RPMI8226 (cell line): ENCODE measurements at regions not wholly inside any gene's neighbourhood (a gene's known extent, or its start where the extent isn't known, plus 50 kb on each side); places are given as distances from the start of the nearest gene placed in this dataset.
"Not testable (repeated sequence)": the region's sequence is repeated elsewhere in the genome, so short reads cannot be mapped to it uniquely, and the experiment has no call there.

Source experiments
- DNase-seq: peaks from one replicate; pipeline ENCODE4 v3.0.0-alpha.2; 2015

DNA sequence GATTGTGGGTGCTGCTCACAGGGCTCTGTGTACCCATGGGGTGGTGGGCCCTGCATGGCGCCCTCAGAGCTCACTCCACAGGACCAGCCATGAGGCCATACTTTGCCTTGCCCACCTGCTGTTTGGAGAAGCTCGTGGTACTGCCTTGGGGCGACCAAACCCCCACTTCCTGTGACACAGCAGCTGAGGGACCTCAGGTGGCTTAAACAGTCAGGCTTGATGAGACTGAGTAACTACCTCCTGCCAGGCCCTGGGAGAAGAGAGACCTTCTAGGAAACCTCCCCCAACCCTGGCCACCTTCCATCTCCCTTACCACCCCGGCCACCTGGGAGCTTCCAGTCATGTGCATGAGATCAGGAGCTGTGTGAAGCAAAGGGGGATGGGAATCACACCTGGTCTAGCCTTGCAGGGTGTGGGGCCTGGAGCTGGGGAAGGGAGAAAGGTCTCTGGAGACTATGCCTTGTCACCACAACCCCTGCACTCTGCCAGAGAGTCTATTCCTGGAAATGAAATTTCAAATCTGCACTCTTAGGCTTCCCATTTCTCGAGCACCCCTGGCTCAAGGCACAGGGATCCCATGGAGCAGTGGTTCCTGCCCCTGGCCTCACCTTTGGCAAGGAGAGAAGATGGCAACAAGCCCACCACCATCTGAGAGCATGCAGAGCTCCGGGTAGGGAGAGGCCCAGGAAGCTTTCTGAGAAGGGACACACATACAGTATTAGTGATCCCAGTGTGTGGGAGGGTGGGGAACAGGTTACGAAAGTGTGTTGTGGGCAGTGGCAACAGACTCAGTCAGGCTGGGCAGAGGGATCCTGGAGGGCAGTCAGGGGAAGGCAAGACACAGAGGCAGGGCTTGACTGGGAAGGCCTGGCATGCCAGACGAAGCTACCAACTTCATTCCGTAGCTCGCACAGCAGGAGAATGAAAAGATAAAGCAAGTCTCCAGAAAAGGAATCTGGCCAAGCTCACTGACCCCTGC is 125.0 kb downstream of the URI1 start:
- peak; percentile 81 for DNase-seq

DNA sequence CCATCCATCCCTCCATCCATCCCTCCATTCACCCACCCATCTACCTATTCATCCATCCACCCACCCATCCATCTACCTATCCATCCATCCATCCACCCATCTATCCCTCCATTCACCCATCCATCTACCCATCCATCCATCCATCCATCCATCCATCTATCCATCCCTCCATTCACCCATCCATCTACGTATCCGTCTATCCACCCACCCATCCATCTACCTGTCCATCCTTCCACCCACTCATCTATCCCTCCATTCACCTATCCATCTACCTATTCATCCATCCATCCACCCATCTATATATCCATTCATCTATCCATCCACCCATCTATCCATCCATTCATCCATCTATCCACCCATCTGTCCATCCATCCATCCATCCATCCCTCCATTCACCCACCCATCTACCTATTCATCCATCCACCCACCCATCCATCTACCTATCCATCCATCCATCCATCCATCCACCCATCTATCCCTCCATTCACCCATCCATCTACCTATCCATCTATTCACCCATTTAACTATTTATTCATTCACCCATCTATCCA is 126.0 kb downstream of the URI1 start:
- not testable (repeated sequence) for DNase-seq

DNA sequence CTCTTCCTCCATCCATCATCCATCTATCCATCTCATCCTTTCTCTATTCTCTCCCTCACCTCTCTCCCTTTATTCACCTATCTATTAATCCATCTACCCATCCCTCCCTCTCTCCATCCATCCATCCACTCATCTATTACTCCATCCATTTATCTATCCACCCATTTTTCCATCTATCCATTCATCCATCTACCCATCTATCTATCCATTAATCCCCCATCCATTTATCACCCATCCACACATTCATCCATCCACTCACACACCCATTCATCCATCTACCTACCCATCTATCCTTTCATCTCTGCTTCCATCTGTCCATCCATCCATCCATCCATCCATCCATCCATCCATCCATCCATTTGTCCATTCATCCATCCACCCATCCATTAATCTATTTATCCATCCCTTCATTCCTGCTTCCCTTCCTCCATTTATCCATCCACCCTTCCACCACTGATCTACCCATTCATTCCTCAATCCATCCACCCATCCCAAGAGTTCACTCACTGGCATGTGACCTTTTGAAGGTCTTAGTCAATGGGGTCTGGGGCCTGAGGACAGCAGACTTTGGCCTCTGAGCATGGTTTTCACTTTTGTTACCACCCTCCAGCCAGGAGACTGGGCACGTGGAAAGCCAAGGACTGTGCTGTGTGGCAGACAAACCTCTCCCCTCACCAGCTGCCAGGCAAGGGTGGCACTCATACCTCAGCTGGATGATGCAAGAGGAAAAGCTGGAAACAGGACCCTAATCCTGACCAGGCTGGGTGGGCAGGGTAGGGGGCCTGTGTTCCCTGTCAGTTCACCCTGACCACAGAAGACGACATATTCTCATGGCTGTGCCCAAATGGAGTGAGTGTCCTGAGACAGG is 126.7 kb downstream of the URI1 start:
- no peak for DNase-seq

DNA sequence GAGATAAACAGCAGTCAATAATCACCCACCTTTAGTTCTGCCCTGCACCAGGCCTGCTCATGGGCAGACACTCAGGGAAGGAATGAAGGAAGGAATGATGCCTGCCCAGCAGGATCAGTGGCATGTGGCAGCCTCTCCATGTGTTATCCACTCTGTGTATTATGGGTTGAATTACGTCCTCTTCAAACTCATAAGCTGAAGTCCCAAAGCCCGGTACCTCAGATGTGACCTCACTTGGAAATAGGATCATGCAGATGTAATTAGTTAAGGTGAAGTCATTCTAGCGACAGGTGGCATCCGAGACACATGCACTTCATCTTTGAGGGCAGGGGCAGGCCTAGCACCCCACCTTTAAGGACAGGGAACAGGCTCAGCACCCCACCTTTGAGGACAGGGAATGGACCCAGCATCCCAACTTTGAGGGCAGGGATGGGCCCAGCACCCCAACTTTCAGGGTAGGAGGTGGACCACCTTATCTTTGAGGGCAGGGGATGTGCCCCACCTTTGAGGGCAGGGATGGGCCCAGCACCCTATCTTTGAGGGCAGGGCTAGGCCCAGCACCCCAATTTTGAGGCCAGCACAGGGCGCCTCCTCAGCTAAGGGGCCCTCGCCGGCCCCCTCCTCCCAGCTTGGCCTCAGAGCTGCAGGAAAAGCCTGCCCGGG is 127.6 kb downstream of the URI1 start:
- no peak for DNase-seq

DNA sequence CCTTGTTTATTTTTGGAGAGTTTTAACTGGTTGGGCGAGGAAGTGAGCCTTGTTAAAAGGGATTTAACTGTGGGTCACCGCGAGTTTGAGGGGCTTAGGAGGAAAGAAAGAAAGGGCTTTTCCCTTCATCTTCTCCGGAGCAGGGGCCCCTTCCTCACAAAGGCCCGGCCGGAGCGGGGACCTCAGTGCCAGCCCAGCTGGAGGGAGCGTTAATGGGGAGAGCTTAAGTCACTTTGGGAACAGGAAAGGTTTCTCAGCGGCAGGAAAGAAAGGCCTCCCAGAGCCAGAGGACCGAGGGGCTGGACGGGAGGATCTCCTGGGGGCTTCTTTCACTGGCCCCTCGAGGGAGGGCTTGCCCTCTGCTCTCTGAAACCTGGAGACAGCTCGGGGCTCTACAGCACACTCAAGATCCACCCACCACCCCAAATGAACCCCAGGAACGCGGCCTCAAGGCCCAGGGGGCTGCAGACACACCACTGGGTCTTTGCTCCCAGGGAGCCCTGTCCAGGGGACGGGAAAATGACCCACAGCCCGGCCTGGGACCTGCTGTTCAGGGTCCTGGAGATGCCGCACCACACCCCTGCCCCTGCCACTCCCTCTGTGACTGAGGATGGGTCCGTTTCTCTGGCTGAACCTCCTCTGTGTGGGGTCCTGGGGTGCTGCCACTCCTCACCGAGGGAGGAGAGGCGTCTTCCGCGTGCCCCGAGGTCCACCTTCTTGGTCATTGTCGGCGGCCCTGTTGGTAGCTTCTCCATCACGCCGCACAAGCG is 128.3 kb downstream of the URI1 start:
- no peak for DNase-seq

DNA sequence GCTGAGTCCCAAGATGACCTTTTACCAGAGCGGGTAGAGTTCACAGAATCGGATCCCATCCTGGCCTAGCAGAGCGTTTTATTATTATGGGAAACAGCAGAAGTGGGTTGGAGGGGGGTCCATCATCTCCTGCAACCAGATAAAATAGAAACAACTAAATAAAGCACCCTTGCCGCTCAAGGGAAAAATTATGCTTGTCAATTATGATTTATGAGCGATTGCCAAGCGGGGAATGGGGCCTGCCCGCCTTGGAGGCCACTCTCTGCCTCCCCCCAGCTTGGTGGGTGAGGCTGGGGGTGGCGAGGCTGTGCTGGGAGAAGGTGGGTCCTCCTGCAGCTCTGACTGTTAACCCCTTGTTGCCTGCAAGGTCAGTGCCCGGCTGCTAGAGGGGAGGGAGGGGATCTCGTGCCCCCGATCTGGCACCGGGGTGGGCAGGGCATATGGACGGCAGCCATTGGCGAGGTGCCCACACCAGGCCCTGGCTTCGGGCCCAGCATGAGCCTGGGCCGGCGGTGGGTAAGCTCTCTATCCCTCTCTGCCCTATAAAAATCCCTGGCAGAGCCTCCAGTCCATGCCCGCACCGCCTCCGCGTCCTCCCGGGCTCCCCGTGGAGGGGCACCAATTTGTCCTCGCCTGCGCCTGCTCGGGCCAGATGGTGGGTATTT is 129.1 kb downstream of the URI1 start:
- no peak for DNase-seq

DNA sequence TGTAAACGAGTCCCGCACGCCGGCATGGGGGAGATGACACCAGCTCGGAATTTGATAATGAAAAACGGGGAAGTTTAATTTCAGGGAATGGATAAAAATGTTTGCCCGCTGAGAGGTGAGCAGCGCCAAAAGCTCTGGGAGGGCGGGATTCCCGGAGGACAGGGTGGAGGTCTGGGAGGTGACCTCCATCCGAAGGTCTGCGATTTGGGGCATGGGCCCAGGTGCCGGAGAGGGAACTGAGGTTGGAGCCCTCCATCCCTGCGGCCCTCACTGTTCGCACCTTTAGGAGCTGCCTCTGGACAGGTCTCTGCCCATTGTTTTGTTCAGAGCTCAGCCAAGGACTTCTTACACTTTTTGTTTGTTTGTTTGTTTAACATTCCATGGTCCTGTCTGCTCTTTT is 129.8 kb downstream of the URI1 start:
- DNase-seq, result no peak

DNA sequence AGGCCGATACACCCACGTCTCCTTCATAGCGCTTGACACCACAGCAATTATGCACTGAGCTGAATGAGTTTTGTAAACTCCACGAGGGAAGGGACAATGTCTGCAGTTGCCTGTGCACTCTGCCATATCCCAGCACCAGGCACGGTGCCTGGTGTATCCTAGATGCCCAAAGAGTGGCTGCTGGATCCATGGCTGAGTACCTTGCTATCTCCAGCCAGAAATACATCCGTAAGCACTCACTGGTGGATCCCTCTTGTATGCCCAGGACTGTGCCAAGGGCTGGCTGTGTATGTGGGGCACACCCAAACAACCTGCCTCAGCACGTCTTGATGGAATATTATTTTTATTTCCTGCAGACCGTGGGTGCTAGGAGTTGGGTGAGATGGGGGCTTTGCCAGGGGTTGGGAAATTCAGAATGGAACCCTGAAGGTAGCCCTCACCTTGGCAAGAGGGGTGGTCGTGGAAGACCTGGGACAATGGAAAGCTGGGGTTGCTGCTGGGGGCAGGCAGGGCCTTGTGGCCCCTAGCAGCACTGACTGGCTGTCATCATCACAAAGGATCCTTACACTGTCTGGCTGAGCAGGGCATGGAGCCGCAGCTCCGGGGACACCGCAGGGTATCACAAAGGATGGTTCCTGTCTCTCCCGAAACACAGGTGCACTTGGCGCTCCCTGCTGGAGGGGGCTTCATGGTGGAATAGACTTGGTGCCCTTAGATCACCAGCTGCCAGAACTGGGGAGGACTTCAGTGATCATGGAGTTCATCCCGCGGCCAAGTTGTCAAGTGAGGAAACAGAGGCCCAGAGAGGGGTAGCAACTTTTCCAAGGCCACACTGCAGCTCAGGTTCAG is 131.3 kb downstream of the URI1 start:
- no peak for DNase-seq

DNA sequence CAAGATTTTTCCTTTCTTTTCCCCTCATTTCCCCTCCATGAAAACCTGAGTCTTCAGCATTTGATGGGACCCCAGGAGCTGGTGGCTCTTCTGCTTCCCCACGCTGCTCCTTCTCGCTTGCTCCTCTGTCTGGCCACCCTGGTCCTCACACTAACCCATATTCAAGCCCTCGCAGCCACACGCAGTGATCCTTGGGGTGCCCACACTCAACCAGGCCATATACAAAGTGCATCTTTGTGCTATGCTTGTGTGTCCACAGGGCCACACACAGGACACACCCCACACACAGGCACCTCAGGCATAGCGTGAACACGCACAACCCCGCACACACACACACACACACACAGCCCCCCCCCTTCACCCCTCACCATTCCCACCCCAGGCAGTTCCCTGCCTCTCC is 132.1 kb downstream of the URI1 start:
- no peak for DNase-seq

DNA sequence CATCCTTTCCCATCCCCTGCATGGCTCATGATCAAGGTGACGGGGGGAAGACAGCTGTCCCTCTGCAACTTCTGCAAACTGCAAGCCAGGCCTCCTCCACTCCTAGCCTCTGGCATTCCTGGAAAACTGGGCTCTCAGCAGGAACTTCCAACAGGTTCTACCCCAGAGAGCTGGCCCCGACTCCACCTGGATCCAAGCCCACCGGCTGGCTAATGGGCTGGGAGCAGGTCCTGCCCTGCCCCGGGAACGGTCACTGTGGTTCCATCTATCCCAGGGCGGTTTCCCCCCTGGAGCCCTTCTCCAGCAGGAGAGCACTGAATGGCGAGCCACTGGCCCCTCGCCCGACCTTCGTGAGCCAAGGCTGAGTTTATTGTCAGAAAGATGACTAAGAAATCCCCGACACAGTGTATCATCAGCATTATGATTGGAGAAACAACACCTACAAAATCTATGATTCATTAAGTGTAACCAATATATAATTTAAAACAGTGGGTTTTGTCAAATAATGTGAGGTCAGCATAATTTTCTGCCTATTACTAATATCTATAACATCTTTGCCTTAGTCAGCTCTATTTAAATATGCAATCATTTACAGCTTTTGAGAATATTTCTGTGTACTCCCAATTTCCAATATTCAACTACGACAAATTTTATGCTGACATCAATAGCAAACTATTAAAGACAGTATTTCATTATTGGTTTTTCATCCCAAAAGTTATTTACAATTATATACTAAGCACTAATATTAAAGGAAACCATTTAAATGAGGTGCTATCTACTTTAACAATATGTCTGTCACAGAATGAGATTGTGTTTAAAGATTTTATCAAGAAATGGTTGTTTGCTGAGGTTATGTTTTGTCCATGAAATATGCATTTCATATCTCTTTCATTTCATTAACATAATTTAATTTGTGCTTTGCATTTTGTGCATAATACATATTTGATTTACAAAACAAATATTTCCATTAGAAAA is 133.0 kb downstream of the URI1 start:
- DNase-seq, result no peak

DNA sequence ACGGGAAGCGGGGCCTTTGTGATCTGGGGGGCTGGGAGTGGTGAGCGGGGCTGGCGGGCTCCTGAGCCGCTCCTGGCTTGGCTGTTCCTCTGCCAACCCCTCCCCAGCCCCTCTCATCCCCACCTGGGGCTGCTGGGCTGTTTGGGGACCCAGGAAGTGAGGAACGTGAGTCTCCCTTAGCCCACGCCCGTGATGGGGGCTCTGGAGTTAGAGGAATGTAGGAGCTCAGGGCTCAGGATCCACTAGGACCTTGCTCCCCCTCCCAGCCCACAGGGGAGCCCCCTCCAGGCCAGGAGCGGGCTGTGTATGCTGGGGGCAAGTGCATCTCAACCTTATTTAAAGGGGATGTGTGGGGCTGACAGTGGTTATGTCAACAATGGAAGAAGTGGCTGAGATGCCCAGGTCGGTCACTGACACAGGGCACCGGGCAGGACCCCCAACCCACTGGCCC is 134.1 kb downstream of the URI1 start:
- no peak for DNase-seq

DNA sequence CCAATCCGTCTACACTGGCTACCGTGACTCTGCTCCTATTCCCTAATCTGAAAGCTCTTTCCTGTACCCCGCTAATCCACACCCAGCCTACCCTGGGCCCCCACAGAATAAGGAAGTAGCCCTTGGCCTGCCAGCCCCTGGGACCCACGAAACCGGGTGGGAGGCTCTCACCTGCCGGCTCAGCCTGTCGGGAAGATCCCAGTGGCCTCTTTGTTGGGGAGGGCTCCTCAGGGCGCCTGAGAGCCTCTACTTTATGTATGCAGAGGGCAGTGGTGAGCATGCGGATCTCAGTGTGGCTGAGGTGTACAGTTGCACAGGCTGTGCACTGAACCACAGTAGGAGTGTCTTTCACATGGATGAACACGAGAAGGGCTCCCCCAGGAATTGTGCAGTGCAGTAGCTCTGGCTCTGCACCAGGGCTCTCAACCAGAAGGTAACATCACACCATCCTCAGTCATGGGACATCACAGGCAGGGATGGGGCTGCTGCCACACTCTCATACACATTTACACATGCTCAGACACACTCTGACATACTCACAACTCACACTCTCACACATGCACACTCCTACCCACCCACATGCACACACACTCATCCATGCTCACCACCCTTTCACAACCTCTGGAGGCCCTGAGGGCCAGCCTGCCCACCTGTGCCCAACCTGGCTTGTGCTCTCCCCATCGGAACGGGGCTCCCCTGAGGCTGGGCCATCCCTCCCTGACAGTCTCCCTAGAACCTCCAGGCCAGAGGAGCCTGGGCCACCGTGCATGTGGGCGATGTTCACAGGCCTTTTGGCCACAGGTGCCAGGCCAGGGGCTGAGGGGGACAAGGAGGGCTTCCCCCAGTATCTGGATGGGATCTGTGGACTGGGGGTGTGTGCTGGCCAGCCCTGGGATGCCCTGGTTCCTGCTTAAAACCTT is 135.0 kb downstream of the URI1 start:
- DNase-seq, result no peak

DNA sequence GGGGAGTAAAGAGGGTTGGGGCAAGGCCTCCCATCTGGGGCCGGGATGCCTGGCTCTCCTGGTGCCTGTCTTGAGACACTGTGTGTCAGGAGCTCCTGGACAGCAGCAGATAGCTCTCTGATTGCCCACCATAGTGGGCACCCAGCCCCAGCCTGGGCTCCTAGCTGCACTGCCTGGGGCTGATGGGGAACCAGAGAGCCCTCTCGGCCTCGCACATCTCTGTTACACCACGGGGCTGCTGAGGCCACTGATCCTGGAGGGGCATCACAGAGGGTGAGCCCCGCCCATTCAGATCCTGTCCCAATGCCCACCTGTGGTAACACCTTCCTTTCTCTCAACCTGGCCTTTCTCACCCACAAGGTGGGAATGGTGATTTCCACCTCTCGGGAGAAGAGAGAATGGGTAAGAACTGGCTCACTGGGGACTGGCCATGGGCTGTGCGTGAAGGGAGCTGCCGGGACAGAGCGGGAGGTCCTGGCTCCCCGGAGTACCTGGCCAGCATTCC is 135.9 kb downstream of the URI1 start:
- DNase-seq, result no peak

DNA sequence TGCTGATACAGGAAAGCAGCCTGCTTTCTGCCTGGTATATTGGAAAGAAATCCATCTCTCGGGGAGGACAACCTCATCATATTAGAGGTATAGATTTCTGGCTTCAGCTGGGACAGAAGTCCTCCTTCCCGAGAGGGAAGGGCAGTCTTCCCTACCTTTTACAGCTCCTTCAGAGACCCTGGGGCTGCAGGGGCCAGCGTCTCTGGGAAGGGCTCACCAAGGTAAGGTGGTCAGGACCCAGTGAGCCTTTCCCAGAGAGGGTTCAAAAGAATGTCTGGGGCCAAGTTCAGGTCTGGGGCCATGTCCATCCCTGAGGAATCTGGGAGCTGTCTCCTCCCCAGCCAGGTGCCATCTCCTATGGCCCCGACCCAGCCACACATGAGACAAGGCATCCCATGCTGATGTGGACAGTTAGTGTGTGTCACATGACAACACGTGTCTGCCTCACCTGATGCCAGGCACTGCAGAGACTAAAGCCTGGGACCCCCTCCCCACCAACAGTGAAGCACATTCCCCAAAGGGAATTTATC is 136.4 kb downstream of the URI1 start:
- no peak for DNase-seq

DNA sequence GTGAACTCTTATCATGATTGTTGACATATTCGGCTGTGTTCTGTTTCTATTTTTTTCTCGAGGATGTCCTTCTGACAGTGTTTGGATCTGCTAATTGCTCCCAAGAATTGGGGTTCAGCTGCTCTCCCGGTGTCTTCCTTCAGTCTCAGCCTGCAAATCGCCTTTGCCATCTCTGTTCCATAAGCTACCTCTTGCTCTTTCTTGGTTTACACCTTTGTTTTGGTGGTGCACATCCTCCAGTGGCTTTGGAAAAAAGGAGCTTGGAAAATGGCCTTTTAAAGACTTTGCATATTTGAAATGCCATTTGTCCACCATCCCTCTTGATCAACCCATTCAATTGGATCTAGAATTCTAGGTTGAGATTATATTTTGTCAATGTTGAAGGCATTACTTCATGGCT is 137.2 kb downstream of the URI1 start:
- no peak for DNase-seq

DNA sequence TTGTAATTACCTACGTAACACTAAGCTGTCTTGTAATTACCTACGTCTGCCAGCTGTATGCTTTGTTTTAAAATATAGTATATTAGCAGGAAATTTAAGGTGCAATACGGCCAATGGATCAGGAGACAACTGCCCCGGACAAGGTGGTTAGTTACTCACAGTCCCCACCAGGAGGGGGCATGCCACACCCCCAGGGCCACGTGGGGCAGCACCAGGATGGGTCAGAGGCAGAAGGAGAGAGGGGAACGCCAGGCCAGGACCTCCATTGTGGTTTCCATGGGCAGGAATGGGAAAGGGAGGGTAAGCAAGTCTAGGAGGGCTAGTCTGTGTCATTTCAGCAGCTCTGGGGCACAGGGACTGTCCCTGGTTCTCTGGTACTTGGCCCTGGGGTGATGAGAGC is 140.1 kb downstream of the URI1 start:
- no peak for DNase-seq

DNA sequence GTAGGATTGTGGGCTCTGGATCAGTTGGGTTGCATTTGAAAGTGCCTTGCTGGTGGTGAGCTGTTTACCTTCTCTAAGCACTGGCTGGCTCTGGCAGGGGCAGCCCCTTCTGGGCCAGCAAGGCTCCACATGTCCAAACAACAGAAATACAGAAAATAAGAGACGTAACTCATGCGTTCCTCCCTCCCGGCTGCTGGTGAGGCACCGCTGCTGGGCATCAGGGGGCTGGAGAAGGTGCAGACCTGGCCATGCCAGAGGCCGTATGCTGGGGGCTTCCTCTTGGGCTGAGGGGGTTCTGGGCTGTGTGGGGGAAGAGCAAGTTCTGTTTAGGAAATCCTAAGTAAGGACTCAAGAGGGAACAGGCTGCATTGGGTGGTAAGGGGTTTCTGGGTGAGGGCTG is 140.6 kb downstream of the URI1 start:
- DNase-seq, result no peak
